ENCODE measurements at regions not wholly inside any gene's neighbourhood (a gene's known extent, or its start where the extent isn't known, plus 50 kb on each side); places are given as distances from the start of the nearest gene placed in this dataset.

DNA sequence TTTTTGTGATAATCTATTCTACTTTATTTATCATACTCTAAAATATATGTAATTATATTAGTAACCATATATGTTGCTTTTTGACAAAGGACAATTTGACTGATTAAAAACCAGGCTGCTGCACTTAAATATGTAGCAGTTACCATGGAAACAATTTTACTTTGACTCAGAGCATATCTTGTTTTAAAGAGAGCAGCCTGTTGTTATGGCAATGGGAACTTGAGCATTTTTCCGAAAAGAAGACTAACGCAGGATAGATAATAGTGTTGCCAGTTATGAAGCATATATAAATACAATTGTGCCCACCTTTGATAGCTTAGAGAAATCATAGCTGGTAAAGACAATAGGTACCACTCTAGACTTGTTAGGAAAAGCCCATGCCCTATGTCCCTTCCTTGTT lies 283.0 kb downstream of the GASK1B start:
- 78 to 80% methylated on average over 2 of the region's 2 CpGs for WGBS, 2 donors
- DNase-seq (ENCODE audit: low spot score in 2 of 2) = no peak
- Histone ChIP-seq H3K4me1 (no peaks in the 10 kb centered on the region), H3K27ac (no peak overlapping the region), H3K27me3 (no peaks in the 10 kb centered on the region), H3K4me3 (no peak overlapping the region), H3K9me3 (no peaks in the 10 kb centered on the region), H3K36me3 (no peaks in the 10 kb centered on the region)
- TF ChIP-seq POLR2A (IDR thresholded peaks at IDR 0.05) (no peak), EP300 (IDR thresholded peaks at IDR 0.05) (no peak)
- TF ChIP-seq, protein P1, sequence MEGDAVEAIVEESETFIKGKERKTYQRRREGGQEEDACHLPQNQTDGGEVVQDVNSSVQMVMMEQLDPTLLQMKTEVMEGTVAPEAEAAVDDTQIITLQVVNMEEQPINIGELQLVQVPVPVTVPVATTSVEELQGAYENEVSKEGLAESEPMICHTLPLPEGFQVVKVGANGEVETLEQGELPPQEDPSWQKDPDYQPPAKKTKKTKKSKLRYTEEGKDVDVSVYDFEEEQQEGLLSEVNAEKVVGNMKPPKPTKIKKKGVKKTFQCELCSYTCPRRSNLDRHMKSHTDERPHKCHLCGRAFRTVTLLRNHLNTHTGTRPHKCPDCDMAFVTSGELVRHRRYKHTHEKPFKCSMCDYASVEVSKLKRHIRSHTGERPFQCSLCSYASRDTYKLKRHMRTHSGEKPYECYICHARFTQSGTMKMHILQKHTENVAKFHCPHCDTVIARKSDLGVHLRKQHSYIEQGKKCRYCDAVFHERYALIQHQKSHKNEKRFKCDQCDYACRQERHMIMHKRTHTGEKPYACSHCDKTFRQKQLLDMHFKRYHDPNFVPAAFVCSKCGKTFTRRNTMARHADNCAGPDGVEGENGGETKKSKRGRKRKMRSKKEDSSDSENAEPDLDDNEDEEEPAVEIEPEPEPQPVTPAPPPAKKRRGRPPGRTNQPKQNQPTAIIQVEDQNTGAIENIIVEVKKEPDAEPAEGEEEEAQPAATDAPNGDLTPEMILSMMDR (IDR thresholded peaks at IDR 0.05) = no peak

DNA sequence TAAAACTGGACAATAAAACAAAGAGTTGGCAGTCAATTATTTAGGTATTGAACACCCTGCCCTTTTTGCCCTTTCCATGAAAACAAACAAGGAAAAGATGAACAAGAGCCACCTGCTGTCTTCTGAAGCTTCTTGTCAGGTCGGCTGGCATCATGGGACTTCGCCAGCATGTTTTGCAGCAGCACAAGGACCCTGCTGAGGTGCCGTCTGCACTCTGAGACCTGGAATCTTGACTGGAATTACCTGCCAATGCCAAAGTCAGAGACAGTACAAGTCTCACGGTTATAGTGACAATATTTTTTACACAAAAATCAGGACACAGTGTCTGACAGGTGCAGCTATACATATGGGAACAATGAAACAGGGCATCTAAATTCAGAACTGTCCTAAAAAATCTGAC lies 284.5 kb downstream of the GASK1B start:
- TF ChIP-seq, protein P1 (IDR thresholded peaks at IDR 0.05) = no peak
- TF ChIP-seq EP300 (IDR thresholded peaks at IDR 0.05) = no peak
- Histone ChIP-seq H3K27me3 (no peaks in the 10 kb centered on the region), H3K4me3 (no peak overlapping the region), H3K36me3 (no peaks in the 10 kb centered on the region), H3K9me3 (no peaks in the 10 kb centered on the region), H3K4me1 (no peaks in the 10 kb centered on the region), H3K27ac (no peak overlapping the region)
- WGBS, 2 donors = 91 to 92% methylated on average over 4 of the region's 4 CpGs
- DNase-seq (ENCODE audit: low spot score in 2 of 2) = no peak

GRCh38 chr4:157887316-157887715 lies 285.5 kb downstream of the GASK1B start:
- H3K4me3 ChIP-seq = no peak overlapping the region
- H3K27ac ChIP-seq = no peak overlapping the region
- TF ChIP-seq EP300 (IDR thresholded peaks at IDR 0.05) (no peak), POLR2A (IDR thresholded peaks at IDR 0.05) (no peak)
- TF ChIP-seq, protein P1 (IDR thresholded peaks at IDR 0.05) = no peak
- 78 to 88% methylated on average over 3 of the region's 3 CpGs for WGBS, 2 donors
- H3K27me3 ChIP-seq = no peaks in the 10 kb centered on the region
- no peaks in the 10 kb centered on the region for H3K36me3 ChIP-seq
- no peaks in the 10 kb centered on the region for H3K4me1 ChIP-seq
- DNase-seq (ENCODE audit: low spot score in 2 of 2) = no peak
- no peaks in the 10 kb centered on the region for H3K9me3 ChIP-seq

GRCh38 chr4:157886645-157887044 lies 286.2 kb downstream of the GASK1B start:
- DNase-seq (ENCODE audit: low spot score in 2 of 2) = no peak
- Histone ChIP-seq H3K9me3 (no peaks in the 10 kb centered on the region), H3K27me3 (no peaks in the 10 kb centered on the region), H3K4me3 (no peak overlapping the region), H3K27ac (no peak overlapping the region), H3K36me3 (no peaks in the 10 kb centered on the region), H3K4me1 (no peaks in the 10 kb centered on the region)
- 69 to 75% methylated on average over 3 of the region's 3 CpGs for WGBS, 2 donors
- TF ChIP-seq, protein P1 (IDR thresholded peaks at IDR 0.05) = no peak
- no peak for TF ChIP-seq EP300 (IDR thresholded peaks at IDR 0.05)
- TF ChIP-seq POLR2A (IDR thresholded peaks at IDR 0.05) = no peak

GRCh38 chr4:157885811-157886210 lies 287.0 kb downstream of the GASK1B start:
- 29 to 34% methylated on average over 3 of the region's 3 CpGs for WGBS, 2 donors

More at GRCh38 chr4:157885811-157886210, 287.0 kb downstream of the GASK1B start:
- H3K36me3 ChIP-seq = no peaks in the 10 kb centered on the region
- H3K4me3 ChIP-seq = no peak overlapping the region
- TF ChIP-seq EP300 (IDR thresholded peaks at IDR 0.05) = no peak
- no peak for TF ChIP-seq POLR2A (IDR thresholded peaks at IDR 0.05)
- TF ChIP-seq, protein P1 (IDR thresholded peaks at IDR 0.05) = no peak
- no peaks in the 10 kb centered on the region for H3K27me3 ChIP-seq
- no peaks in the 10 kb centered on the region for H3K9me3 ChIP-seq
- DNase-seq (ENCODE audit: low spot score in 2 of 2) = no peak
- no peaks in the 10 kb centered on the region for H3K4me1 ChIP-seq
- no peak overlapping the region for H3K27ac ChIP-seq

Measured in tibial nerve (tissue), 4 donors.